Ishikawa (cell line): ENCODE measurements at regions not wholly inside any gene's neighbourhood (a gene's known extent, or its start where the extent isn't known, plus 50 kb on each side); places are given as distances from the start of the nearest gene placed in this dataset.

ENCODE experiments used
- CEBPB ChIP-seq: IDR thresholded peaks from 2 replicates; pipeline ENCODE4 v1.6.1; 2012
- CREB1 ChIP-seq: IDR thresholded peaks from 2 replicates; pipeline ENCODE4 v1.6.1; 2012; ENCODE audit warnings: low read depth
- EGR1 ChIP-seq: IDR thresholded peaks from 2 replicates; pipeline ENCODE4 v1.6.1; 2012
- TEAD4 ChIP-seq: IDR thresholded peaks from 2 replicates; pipeline ENCODE4 v1.6.1; 2012
- YY1 ChIP-seq: IDR thresholded peaks from 2 replicates; pipeline ENCODE4 v1.6.1; 2012; ENCODE audit warnings: low read depth

DNA sequence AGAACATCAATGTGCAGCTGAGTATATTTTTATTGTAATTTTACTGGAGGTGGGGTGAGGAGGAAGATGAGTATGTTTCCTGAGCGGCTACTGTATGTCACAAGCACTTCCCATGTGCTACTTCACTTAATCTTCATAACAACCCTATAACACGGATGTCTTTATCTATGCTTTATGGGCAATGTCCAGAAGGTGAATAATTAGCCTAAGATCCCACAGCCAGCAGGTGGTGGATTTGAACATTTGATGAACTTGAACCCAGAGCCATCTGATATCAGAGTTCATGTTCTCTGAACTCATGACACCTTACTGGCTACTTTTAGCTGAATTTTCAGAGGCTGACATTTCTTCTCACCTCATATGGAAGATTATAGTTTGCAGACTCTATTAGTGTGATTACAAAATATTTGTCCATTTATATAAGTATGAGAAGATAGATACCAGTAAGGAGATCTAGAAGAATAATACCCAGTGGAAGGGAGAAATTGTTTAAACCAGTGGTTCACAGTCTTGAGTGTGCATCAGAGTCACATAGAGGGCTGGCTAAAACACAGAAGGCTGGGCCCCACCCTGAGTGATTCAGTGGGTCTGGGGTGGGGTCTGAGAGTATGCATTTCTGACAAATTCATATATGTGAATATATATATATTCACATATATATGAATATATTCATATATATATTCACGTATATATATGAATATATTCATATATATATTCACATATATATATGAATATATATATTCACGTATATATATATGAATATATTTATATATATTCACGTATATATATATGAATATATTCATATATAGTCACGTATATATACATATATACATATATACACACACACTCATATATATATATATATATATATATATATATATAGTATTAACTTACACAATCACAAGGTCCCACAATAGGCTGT lies 164.4 kb upstream of the NR3C1 start:
- TF ChIP-seq CEBPB: no peak
- no peak for TF ChIP-seq TEAD4
- TF ChIP-seq EGR1: no peak
- TF ChIP-seq YY1: no peak
- no peak for TF ChIP-seq CREB1
